Esophagus squamous epithelium (tissue), 4 donors: ENCODE measurements at regions not wholly inside any gene's neighbourhood (a gene's known extent, or its start where the extent isn't known, plus 50 kb on each side); places are given as distances from the start of the nearest gene placed in this dataset.

Experiments
- CTCF ChIP-seq, 6 experiments: fragments of 450-650 bp in 4 of 6; fragments of 200-600 bp in 2 of 6; sonication (generic) in 2 of 6; IDR thresholded peaks; one replicate each; pipeline ENCODE4 v1.5.1; 2016 to 2019; ENCODE audit warnings: antibody characterized with exemption in 6 of 6, mild to moderate bottlenecking in 4 of 6, moderate library complexity in 4 of 6
- POLR2A ChIP-seq, 4 donors: fragments of 450-650 bp; IDR thresholded peaks; one replicate each; pipeline ENCODE4 v1.6.1; 2017; ENCODE audit warnings: antibody characterized with exemption in 4 of 4, mild to moderate bottlenecking in 4 of 4, moderate library complexity in 3 of 4

DNA sequence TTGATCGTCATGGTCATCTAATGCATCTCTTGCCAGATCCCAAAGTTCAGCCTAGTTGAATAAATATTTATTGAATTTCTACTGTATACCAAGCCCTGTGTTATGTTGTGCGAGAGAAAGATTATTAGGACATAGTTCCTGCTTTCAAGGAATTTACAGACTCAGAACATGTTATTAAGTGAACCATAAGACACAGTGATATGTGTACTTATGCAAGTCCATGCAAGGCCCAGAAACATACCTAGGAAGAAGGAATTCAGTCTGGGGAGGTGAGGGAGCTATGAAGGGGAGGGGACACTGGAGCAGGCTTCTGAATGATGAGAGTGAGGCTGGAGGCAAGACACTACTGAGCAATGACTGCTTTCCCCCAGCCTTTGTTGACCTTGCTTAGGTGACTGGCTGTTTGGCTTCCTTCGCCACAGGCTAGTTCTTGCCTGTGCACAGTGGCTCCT is 81.4 kb downstream of the ACAA2 start:
- TF ChIP-seq CTCF (IDR thresholded peaks at IDR 0.05) (no peak), POLR2A (IDR thresholded peaks at IDR 0.05) (no peak)
